Superior temporal gyrus (tissue), 1 donor: ENCODE measurements at regions not wholly inside any gene's neighbourhood (a gene's known extent, or its start where the extent isn't known, plus 50 kb on each side); places are given as distances from the start of the nearest gene placed in this dataset.
"Not testable (repeated sequence)": the region's sequence is repeated elsewhere in the genome, so short reads cannot be mapped to it uniquely, and the experiment has no call there.

Experiments
- DNase-seq: peaks from one replicate; pipeline ENCODE4 v3.0.0-alpha.2; 2016; ENCODE audit errors: extremely low spot score

DNA sequence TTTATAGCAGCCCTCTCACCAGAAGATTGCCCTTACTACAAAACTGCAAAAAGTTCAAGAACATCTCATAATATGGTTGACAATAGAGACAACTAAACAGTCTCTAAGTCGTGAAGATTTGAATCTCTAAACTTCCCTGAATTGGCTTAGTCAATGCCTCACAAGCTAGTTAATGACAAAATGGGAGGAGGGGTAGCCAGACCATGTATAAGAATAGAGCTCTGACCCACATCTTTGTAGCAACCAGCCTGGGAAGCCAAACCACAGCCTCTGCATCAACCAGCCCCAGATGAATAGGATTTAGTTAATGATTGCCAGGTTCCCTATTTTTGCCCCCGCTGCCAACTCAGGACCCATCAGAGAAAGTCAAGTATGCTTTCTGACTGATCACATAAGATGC, 1265.9 kb upstream of the PCDH10 start:
- DNase-seq = not testable (repeated sequence)

DNA sequence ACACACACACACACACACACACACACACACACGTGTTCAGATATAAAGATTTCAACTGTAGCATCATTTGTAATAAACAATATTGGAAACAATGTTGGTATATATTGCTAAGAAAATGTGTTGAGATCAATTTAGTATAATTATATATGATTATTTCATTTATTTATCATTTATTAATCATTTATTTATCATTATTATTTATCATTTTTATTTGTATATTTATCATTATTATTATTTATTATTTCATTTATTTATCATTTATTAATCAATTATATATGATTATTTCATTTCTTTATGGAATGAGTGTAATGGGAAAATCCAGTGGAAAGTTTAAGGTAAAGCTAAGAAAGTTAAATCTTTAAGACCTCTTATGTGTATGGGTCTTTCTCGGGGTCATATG, 1223.4 kb upstream of the PCDH10 start:
- not testable (repeated sequence) for DNase-seq

DNA sequence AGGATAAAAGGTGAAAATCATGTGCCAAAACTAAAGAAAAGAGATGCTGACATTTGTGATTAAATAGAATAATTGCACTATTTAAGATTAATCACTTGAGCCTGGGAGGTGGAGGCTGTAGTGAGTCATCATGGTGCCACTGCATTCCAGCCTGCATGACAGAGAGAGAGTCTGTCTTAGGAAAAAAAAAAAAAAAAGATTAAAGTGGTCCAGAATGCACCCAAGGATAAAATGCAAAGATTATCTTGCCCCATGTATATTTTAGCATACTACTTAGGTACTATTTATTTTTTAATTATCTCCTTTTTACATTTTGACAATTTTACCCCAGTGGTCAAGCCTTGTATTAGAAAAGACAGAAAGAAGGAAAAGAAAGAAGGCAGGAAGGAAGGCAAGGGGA, 1181.4 kb upstream of the PCDH10 start:
- DNase-seq = not testable (repeated sequence)

DNA sequence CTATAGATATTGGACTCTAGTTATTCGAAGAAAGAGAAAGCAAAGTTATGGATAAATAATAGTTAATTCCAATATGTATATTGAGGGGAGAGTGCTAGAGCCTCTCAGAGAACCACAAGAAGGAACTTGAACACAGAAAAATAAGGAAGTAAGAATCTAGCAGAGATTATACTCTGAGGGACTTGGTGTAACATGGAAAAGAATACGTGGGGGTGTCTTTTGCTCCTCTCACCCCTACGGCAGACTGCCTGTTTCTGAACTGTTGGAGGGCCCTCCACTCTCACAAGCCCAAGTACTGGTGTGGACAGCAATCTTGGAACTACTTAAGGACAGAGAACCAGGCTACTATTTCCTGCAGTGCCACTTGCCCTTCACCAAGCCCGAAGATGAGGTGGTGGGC, 1174.4 kb upstream of the PCDH10 start:
- DNase-seq = no peak

DNA sequence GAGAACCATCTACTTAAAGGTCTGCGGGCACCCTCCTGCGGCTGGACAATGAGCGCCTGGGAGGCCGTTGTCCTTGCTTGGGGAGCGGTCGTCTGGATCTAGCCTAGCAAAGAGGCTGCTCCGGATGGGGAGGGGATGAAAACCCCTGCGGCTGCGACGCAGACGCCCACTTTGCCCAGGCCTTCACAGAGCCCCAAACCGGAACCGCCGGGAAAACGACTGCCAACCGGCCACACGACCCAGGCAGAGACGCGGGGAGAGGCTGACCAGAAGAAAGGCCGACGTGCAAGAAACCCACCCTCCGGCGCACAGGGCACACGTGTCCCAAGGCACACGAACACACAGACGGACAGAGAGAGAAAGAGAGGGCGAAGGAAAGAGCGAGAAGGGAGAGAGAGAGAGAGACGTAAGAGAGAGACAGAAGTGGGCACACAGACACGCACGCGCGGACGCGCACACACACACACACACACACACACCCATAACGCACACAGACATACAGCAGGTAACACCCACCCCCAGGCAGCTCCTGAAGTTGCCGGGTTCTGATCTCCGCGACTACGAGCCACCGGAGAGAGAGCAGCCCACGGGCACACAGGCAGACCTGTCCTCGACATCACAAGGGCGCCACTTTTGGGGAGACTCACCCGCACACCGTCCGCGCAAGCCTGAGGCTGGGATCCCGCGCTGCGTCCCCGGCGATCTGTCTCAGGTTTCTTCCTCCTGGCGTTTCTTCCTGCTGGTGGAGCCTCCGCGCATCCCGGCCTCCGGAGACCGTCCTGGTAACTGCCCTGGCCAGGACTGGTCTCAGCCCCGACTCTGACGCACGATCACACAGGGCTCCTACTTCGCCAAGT, 1173.6 kb upstream of the PCDH10 start:
- DNase-seq = not testable (repeated sequence)

DNA sequence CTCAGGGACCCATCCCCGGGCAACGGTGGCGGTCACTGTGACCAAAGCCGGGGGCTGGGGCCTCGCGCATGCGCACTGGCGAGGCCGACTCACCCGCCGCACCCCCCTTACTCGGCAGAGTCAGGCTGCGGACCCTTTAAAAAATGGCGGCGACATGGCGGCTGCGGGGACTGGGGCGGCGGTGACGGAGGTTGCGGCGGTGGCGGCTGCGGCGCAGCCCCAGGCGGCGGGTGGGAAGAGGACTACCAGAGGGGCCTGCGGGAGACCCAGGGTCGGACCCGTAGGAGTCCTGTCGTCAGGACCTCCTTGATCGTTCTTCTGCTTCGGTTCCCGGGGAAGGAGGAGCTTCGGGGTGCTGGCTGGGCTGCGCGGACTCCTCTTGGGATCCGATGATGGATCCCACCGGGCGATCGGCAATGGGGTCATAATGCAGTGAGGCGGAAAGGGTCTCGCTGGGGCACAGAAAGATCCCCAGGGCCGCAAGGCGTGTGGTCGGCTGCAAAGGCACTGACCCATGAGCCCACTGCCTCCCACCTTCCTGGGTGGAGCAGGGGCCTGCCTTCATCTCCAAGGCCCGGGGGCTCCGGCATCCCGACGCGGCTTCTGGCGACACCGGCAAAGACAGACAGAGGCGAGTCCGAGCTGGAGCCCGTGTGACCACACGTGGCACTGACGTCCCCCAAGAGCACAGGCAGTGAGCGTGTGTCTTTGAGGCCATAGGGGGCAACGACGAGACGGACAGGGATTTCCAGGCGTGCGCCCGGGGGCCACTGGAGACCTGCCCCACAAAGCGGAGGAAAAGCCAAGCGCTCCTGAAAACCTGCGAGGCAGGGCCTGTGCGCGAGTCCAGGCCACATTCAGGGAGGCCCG, 1172.7 kb upstream of the PCDH10 start:
- DNase-seq = not testable (repeated sequence)

DNA sequence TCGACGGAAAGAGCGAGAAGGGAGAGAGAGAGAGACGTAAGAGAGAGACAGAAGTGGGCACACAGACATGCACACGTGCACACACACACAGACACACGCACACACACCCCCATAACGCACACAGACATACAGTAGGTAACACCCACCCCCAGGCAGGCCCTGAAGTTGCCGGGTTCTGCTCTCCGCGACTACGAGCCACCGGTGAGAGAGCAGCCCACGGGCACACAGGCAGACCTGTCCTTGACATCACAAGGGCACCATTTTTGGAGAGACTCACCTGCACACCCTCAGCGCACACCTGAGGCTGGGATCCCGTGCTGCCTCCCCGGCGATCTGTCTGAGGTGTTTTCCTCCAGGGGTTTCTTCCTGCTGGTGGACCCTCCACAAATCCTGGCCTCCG, 1171.0 kb upstream of the PCDH10 start:
- no peak for DNase-seq

DNA sequence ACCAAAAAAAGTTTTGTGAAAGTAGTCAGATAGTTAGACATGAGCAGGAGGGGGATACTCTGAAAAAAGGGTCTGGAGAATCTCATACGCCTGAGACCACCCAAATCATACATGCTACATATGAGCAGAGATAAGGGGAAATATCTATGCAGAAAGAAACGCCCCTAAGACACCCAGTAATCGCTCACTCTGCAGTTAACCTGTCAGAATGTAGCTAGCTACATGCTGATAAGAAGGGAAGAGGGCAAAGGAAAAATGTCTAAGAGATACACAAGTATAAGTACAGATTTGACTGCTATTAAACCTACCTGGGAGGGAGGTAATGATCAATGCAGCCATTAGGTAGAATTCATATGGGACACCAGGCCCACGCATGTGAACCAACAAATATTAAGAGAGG, 1159.5 kb upstream of the PCDH10 start:
- no peak for DNase-seq

DNA sequence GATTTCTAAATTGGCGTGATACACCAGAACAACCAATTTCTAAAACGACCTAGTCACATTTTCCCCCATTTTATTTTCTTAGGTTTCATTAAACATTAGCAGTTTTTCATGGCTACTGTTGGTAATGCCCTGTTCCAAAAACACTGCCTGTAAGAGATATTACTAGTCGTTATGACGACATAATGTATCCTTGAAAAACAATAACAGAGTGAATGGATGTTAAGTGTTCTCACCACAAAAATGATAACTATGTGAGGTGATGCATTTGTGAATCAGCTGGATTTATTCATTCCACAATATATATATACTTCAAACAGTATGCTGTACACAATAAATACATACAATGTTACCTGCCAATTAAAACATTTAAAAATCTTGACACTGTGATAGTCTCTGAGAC, 1147.6 kb upstream of the PCDH10 start:
- no peak for DNase-seq

DNA sequence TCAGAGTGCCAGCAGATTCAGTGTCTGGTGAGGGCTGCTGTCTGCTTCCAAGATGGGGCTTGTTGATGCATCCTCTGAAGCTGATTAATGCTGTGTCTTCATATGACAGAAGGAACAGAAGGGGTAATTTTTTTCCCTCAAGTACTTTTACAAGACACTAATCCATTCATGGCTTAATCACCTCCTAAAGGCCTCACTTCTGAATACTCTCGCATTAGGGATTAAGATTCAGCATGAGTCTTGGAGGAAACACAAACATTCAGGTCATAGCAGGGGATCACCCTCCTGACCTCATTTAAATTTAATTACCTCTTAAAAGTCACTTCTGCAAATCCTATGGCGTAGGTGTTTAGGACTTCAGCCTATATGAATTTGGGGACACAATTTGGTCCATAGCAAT, 1145.5 kb upstream of the PCDH10 start:
- no peak for DNase-seq

DNA sequence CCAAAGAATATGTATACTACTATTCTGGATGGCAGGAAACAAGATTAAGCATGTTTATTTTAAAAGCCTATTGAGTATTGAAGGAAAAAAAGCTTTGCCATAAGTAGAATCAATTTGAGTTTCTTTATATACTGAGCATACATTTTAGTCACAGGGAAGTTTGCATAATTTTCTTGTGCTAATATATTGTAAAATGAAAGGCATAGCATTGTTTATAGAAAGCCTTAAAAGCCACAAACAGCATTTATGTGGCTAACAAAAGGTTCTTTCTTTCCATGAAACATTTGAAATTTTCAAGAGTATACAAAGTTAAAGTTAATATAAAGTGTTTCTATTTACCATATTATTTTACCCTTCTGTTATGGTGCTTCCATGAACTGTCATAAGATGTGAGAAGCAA, 1133.8 kb upstream of the PCDH10 start:
- DNase-seq = no peak

DNA sequence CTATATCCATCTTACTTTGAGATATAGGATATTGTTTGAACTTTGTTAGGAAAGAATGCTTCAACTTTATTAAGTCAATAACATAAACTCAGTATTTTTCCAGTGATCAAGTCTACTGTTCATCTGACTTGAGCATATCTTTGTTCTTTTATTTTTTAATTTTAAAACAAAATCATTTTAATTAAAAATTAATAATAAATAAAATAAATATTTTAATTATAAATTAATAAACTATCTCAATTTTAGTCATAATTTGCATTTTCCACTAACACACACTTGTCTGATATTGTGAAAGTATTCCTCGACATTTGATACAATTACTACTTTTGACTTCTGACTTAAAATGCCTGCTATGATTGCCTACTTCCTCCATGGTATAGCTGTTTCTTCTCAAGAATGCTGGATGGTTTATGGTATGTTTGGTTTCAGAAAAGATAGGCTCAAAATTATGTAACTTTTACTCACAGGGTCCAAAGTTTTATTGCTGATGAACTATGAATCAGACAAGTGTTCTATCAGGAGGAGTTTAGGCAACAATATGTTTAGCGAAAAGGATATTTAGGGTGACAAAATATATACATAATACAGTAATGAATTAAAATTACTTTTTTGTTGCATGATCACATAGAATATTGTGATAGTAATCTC, 1132.3 kb upstream of the PCDH10 start:
- DNase-seq = no peak

DNA sequence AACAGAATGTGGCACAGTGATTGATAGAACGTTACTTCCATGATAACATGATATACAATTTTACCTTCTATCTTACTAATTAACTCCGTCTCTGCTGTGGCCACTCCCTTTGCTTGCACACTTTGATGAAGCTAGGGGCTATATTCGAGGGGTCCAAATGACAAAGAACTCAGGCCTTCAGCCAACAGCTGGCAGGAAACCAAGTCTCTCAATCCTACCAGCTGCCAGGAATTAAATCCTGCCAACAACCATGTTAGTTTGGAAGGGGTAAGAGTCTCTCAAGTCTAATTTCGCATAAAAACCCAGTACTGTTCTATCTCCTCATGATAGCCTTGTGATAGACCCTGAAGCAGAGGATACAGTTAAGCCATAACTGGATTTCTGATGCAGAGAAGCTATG, 1122.9 kb upstream of the PCDH10 start:
- DNase-seq = no peak

DNA sequence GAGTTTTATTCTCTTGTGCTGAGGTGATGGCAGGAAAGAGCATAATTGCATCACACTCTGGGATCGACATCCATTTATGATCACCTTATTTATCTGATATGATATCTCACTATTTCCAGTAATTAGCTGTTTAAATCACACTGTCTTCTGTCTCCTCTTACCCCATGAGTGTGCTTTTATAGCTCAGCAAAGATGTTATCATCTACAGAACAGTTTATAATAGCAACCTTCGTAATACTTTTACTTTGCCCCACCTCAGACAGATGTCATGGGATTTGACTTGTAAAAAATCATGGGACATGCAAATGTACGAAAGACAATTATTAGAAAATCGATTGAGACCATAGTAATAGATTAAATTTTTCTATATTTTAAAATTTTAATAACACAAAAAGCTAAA, 1122.3 kb upstream of the PCDH10 start:
- DNase-seq = no peak

DNA sequence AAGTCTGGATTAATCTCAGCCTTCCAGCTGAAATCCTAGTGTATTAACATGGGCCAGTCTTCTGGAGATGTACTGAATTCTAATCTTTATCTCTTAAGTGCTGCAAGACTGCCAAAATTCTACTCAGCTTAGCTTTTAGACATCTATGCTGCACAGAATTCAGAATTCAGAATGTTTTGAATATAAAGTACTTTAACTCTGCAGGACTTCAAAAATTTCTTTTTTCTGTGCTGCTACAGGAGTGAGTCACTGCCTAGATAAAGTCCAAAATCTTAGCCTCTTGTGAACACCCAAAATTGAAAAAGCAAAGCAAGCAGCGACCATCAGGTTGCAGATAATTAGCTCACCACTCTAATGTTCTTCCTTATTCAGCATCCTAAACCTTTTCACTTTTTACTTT, 1092.6 kb upstream of the PCDH10 start:
- no peak for DNase-seq

DNA sequence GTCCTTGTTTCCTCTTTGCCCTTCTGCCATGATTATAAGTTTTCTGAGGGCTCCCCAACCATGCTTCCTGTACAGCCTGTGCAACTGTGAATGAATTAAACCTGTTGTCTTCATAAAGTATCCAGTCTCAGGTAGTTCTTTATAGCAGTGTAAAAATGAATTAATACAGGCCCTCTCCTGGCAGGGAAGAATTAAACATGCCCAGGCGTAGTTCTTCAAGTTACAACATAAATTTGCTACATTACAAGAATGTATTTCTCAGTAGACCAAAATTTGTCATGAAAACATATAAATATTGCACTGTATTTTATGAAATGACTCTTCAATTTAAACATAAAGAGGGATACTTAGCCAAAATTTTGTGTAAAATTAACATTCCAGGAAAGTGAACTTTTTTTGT, 1089.9 kb upstream of the PCDH10 start:
- DNase-seq = no peak

DNA sequence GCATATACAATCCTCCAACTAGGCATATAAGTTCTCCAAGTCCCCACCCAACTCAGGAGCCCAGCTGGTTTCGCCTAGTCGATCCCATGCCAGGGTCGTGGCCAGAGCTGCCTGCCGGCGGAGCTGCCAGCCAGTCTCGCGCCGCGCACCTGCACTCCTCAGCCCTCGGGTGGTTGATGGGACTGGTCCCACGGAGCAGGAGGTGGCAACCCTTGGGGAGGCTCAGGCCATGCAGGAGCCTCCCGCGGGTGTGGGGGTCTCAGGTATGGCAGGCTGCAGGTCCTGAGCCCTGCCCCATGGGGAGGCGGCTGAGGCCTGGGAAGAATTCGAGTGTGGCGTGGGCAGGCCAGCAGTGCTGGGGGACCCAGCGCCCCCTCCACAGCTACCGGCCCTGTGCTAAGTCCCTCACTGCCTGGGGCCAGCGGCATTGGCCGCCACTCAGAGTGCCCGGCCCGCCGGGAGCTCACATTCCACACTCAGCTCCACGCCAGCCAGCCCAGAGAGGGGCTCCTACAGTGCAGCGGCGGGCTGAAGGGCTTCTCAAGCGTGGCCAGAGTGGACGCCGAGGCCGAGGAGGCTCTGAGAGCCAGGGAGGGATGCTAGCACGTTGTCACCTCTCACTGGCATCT, 1086.4 kb upstream of the PCDH10 start:
- no peak for DNase-seq

DNA sequence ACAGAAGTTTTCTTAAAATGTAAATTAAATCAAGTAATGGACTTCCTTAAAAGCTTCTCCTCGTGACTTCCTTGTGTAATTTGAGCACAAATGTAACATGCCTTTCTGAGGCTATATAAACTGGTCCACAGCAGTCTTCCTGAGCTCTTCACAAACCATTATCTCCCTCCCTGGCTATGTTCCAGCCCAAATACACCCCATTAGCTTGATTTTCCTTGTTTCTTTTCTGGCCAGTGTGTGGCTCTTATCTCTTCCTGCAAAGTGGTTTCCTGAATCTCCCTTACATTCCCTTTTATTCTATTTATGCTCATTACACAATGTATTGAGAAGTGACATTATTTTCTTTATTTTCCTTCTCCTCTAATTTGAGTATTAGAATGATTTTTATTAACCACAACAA, 1085.3 kb upstream of the PCDH10 start:
- no peak for DNase-seq

DNA sequence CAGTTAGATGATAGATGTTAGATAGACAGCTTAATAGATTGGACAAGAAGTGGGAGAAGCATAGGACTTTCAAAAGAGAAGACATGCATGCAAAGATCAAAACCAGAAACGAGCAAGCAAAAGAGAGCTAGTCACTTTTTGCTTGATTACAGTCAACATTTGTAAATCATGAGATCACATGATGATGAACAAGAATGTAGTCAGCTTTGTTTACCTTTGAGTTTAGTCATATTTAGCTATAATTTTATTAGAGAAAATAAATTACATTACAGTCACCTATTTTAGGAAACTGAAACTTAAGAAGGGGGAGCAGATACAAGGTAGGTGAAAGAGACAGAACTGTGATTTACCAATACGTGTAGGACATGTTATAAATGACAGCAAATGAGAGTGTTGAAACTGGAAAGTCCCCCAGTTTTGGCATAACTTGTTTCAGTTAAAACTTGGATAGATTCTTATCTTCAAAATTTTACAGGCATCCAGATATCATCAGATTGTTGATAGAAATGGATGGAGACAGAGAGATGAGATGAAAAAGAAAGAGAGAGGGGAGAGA, 1083.1 kb upstream of the PCDH10 start:
- no peak for DNase-seq

DNA sequence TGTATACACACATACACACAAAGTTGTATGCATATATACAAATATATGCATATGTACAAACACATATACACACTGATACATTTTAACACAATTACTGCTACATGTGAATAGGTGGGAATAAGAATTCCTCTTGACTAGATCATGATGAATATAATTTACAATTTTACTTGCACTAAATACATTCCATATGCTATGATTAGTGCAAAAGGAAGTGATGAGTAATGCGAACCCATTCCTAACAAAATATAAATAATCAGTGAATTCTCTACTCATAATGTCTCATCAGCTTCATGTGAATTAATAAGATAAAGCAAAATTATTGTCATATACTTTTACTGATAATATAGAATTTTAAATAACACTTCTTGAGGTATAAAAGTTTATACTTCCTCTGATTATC, 1077.3 kb upstream of the PCDH10 start:
- no peak for DNase-seq

DNA sequence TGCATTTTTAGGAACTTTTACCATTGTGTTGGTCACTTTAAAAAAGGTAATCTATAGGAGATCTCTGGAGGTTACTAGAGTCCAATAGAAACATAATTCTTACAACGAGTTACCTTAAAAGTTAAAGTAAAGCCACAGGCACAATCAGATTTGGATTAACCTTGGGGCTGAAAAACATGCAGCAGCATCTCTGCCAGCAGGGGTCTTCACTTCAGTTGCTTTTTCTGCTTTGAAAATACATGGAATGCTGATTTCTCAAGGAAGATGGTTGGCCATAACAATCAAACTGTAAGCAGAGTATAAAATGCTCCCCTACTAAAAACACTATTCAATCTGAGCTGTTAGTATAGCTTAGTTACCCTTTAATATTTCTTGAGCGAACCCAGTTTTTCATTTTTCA, 1072.3 kb upstream of the PCDH10 start:
- no peak for DNase-seq

DNA sequence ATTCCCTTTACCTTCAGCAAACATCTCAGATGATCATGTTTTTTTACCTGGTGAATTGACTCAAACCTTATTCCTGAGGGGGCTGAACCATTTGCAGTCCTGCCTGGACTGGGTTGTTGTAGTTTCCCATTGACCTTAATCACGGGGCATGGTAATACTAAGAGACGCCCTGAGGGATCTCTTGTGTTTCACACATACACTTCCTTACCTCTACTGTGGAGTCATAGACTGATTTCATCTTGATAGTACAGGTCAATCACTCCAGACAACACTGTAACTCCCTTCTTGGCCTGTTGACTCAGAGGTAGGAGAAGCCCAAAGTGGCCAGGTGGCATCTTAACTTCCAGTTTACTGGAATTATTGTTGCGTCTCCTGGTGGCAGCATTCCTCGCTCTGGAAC, 1064.0 kb upstream of the PCDH10 start:
- no peak for DNase-seq
